Osteocyte (in vitro differentiated cells): ENCODE measurements at regions not wholly inside any gene's neighbourhood (a gene's known extent, or its start where the extent isn't known, plus 50 kb on each side); places are given as distances from the start of the nearest gene placed in this dataset.
"Not testable (repeated sequence)": the region's sequence is repeated elsewhere in the genome, so short reads cannot be mapped to it uniquely, and the experiment has no call there.

Source experiments
- DNase-seq: peaks from one replicate; pipeline ENCODE4 v3.0.0; 2021; ENCODE audit warnings: mixed read lengths; ENCODE audit not compliant: unreplicated experiment; ENCODE audit errors: extremely low spot score
- H3K27ac Mint-ChIP-seq: one replicate; pipeline ENCODE4 v1.8.0; 2021; ENCODE audit warnings: mild to moderate bottlenecking, mixed read lengths; ENCODE audit not compliant: unreplicated experiment
- H3K27me3 Mint-ChIP-seq: one replicate; pipeline ENCODE4 v1.8.0; 2021; ENCODE audit warnings: mixed read lengths; ENCODE audit not compliant: unreplicated experiment
- H3K36me3 Mint-ChIP-seq: one replicate; pipeline ENCODE4 v1.8.0; 2021; ENCODE audit warnings: mixed read lengths; ENCODE audit not compliant: unreplicated experiment
- H3K4me1 Mint-ChIP-seq: one replicate; pipeline ENCODE4 v1.8.0; 2021; ENCODE audit warnings: mixed read lengths; ENCODE audit not compliant: unreplicated experiment
- H3K4me3 Mint-ChIP-seq: one replicate; pipeline ENCODE4 v1.8.0; 2021; ENCODE audit warnings: mild to moderate bottlenecking, moderate library complexity, mixed read lengths; ENCODE audit not compliant: unreplicated experiment
- H3K9me3 Mint-ChIP-seq: one replicate; pipeline ENCODE4 v1.8.0; 2021; ENCODE audit warnings: mixed read lengths; ENCODE audit not compliant: unreplicated experiment
- CTCF ChIP-seq: fragments of 200-600 bp; sonication (generic); IDR thresholded peaks from 2 replicates; pipeline ENCODE4 v1.5.0; 2021; ENCODE audit warnings: antibody characterized with exemption, mild to moderate bottlenecking, moderate library complexity

GRCh38 chr1:88618331-88618730 lies 65.7 kb upstream of the PKN2 start:
- TF ChIP-seq CTCF = no peak
- H3K4me3 Mint-ChIP-seq = no peak overlapping the region
- no peak for DNase-seq
- peaks cover 2% of the 10 kb centered on the region for H3K27me3 Mint-ChIP-seq
- H3K4me1 Mint-ChIP-seq = no peaks in the 10 kb centered on the region
- no peaks in the 10 kb centered on the region for H3K36me3 Mint-ChIP-seq
- H3K27ac Mint-ChIP-seq = no peak overlapping the region
- H3K9me3 Mint-ChIP-seq = peaks cover 14% of the 10 kb centered on the region

GRCh38 chr1:88623101-88623500 lies 61.0 kb upstream of the PKN2 start:
- not testable (repeated sequence) for DNase-seq, H3K4me1 Mint-ChIP-seq, H3K27me3 Mint-ChIP-seq, H3K4me3 Mint-ChIP-seq, H3K9me3 Mint-ChIP-seq, H3K36me3 Mint-ChIP-seq, H3K27ac Mint-ChIP-seq
